A549 (cell line): ENCODE measurements at regions not wholly inside any gene's neighbourhood (a gene's known extent, or its start where the extent isn't known, plus 50 kb on each side); places are given as distances from the start of the nearest gene placed in this dataset.

ENCODE experiments used
- CHD4 ChIP-seq: fragments of 200-600 bp; sonication (generic); IDR thresholded peaks from 2 replicates; pipeline ENCODE4 v1.6.1; 2016; ENCODE audit warnings: antibody characterized with exemption, mild to moderate bottlenecking, borderline replicate concordance
- JUN ChIP-seq, 2 experiments: fragments of >200 bp; sonication (Bioruptor Twin); formaldehyde crosslinking; IDR thresholded peaks; 2 replicates in 1 of 2; 3 replicates in 1 of 2; pipeline ENCODE4 v1.6.1; 2016 to 2017
- ZSCAN20 ChIP-seq: fragments of 250-450 bp; sonication (Bioruptor Pico); IDR thresholded peaks from 2 replicates; pipeline ENCODE4 v1.8.0; 2022; ENCODE audit warnings: mild to moderate bottlenecking, moderate library complexity
- TF ChIP-seq, protein P1 (sequence below): IDR thresholded peaks from 2 replicates; pipeline ENCODE4 v1.6.1; 2012

- TF ChIP-seq ZSCAN20 (CRISPR knock-in tag) (no peak), CHD4 (no peak), JUN (IDR thresholded peaks at IDR 0.05) (no peak)
- TF ChIP-seq, protein P1, sequence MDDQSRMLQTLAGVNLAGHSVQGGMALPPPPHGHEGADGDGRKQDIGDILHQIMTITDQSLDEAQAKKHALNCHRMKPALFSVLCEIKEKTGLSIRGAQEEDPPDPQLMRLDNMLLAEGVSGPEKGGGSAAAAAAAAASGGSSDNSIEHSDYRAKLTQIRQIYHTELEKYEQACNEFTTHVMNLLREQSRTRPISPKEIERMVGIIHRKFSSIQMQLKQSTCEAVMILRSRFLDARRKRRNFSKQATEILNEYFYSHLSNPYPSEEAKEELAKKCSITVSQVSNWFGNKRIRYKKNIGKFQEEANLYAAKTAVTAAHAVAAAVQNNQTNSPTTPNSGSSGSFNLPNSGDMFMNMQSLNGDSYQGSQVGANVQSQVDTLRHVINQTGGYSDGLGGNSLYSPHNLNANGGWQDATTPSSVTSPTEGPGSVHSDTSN: no peak
These were observed 68.0 kb upstream of the SIAH1 start for GRCh38 chr16:48452991-48453760.
